Central memory CD8-positive, alpha-beta T cell (primary cell): ENCODE measurements at regions not wholly inside any gene's neighbourhood (a gene's known extent, or its start where the extent isn't known, plus 50 kb on each side); places are given as distances from the start of the nearest gene placed in this dataset.
"Not testable (repeated sequence)": the region's sequence is repeated elsewhere in the genome, so short reads cannot be mapped to it uniquely, and the experiment has no call there.

Experiments used
- ATAC-seq: fragments of 150-1000 bp; cut with Tn5 transposase; replicated peaks from 2 replicates; pipeline ENCODE4 v1.10.0; 2022; ENCODE audit warnings: mild to moderate bottlenecking, moderate FRiP score, moderate number of reproducible peaks; ENCODE audit not compliant: poor library complexity, severe bottlenecking; ENCODE audit errors: extremely low read depth
- DNase-seq, 2 donors: peaks; one replicate each; pipeline ENCODE4 v3.0.0; 2021; ENCODE audit warnings: low spot score in 2 of 2
- H3K27ac Mint-ChIP-seq: one replicate; pipeline ENCODE4 v1.8.0; 2022; ENCODE audit warnings: low read depth, mild to moderate bottlenecking, moderate library complexity, mixed read lengths
- H3K27me3 Mint-ChIP-seq: one replicate; pipeline ENCODE4 v1.8.0; 2022; ENCODE audit warnings: mixed read lengths
- H3K36me3 Mint-ChIP-seq: one replicate; pipeline ENCODE4 v1.8.0; 2022; ENCODE audit warnings: mild to moderate bottlenecking, moderate library complexity, mixed read lengths; ENCODE audit not compliant: insufficient read depth
- H3K4me1 Mint-ChIP-seq: one replicate; pipeline ENCODE4 v1.8.0; 2022; ENCODE audit warnings: mixed read lengths
- H3K4me3 Mint-ChIP-seq: one replicate; pipeline ENCODE4 v1.8.0; 2022; ENCODE audit warnings: mild to moderate bottlenecking, moderate library complexity, mixed read lengths
- H3K9me3 Mint-ChIP-seq: one replicate; pipeline ENCODE4 v1.8.0; 2022; ENCODE audit warnings: mixed read lengths

DNA sequence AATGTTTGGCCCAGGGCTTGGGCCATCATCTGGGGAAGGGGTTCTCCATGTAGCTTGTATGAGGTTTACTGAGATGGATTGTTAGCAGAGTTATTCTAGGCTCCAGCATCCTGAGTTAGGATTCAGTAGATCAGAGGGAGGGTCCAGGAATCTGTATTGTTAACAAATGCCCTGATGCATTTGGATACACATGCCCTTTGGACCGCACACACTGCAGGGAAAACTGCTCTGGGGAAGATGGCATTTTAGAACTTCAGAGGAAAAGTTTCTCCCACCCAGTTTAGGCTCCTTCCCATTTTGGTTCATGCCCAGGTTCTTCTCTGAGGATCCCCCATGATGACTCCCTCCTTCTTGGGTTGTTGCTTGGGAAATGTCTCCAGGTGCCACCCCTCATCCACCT lies 193.3 kb downstream of the KTN1 start:
- no peak overlapping the region for H3K27ac Mint-ChIP-seq
- no peaks in the 10 kb centered on the region for H3K4me1 Mint-ChIP-seq
- no peaks in the 10 kb centered on the region for H3K36me3 Mint-ChIP-seq
- H3K9me3 Mint-ChIP-seq, result no peaks in the 10 kb centered on the region
- no peak for ATAC-seq
- H3K4me3 Mint-ChIP-seq, result no peak overlapping the region
- peaks cover under 1% of the 10 kb centered on the region for H3K27me3 Mint-ChIP-seq
- DNase-seq, result no peak

DNA sequence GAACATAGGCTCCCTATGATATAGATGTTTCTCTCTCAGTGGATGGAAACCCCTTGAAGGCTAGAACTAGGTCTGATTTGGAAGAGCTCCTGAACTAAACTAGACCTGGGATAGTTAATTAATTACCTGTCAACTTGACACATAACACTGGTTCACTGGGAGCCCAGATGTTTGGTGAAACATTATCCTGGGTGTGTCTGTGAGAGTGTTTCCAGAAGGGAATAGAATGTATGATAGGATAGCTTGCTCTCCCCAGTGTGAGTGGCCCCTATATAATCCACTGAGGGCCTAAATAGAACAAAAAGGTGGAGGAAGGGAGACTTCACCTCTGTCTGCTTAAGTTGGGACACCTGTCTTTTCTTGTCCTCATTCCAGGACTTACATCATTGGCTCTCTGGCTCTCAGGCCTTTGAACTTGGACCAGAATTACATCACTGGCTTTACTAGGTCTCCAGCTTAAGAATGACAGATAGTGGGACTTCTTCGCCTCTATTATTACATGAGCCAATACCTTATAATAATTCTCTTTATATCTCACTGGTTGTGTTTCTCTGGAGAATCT lies 194.1 kb downstream of the KTN1 start:
- no peak overlapping the region for H3K27ac Mint-ChIP-seq
- H3K9me3 Mint-ChIP-seq, result no peaks in the 10 kb centered on the region
- ATAC-seq (no peak), DNase-seq (no peak)
- no peaks in the 10 kb centered on the region for H3K27me3 Mint-ChIP-seq
- H3K4me3 Mint-ChIP-seq, result no peak overlapping the region
- H3K4me1 Mint-ChIP-seq, result no peaks in the 10 kb centered on the region
- no peaks in the 10 kb centered on the region for H3K36me3 Mint-ChIP-seq

DNA sequence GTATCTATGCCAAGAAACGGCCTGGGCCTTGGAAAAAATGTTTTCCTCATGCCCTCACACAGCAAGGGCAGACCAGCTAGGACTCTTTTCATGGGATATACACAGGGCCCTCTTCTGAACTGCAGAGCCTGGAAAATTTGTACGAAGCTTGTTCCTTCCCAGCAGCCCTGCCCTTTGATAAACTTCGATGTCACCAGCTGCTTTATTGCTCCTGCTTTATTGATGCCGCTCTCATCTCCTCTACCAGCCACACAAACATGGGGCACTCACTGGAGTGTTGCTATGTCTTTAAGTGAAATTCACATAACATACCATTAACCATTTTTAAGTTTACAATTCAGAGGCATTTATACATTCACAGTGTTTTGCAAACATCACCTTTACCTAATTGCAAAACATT lies 197.9 kb downstream of the KTN1 start:
- DNase-seq (no peak), ATAC-seq (no peak)
- H3K27ac Mint-ChIP-seq, result no peak overlapping the region
- no peaks in the 10 kb centered on the region for H3K36me3 Mint-ChIP-seq
- H3K27me3 Mint-ChIP-seq, result no peaks in the 10 kb centered on the region
- H3K4me3 Mint-ChIP-seq, result no peak overlapping the region
- no peaks in the 10 kb centered on the region for H3K9me3 Mint-ChIP-seq
- no peaks in the 10 kb centered on the region for H3K4me1 Mint-ChIP-seq

DNA sequence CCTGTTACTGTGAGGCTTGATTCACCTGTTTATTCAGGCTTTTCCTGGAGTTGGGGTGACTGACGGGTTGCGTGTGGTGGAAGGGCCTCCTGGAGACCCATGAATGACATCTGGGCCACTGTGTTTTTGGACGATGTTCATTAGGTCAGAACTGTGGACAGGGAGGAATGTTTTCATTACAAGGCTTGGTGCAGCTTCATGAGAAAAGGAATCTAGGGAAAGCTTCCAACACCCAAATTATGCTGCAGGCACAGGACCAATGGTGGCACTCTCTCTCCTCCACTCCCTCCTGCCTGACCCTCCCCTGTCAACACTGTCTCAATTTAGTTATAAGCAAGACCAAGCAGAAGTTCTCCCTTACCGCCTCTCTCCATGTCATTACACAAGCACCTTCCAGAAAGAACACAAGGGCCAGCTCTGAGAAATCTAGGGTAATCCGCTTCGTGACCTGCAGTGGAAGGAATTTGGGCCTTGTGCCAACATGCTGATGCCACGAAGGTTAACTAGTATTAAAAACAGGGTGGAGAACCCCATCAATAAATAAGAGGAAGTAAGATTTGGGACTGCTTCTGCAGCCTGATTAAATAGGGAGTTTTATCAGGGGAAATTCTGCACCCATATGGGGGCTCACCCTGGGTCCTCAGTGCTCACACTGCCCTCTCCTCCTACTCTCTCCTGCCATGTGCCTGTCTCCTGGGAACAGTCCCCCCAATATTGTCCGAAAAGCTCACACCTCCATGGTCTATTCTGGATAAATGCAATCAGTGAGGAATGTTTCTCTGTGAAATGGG lies 200.3 kb downstream of the KTN1 start:
- Mint-ChIP-seq H3K9me3 (no peaks in the 10 kb centered on the region), H3K4me3 (no peak overlapping the region), H3K36me3 (peaks cover 2% of the 10 kb centered on the region), H3K27me3 (peaks cover 9% of the 10 kb centered on the region), H3K4me1 (no peaks in the 10 kb centered on the region), H3K27ac (no peak overlapping the region)
- no peak for DNase-seq
- no peak for ATAC-seq

DNA sequence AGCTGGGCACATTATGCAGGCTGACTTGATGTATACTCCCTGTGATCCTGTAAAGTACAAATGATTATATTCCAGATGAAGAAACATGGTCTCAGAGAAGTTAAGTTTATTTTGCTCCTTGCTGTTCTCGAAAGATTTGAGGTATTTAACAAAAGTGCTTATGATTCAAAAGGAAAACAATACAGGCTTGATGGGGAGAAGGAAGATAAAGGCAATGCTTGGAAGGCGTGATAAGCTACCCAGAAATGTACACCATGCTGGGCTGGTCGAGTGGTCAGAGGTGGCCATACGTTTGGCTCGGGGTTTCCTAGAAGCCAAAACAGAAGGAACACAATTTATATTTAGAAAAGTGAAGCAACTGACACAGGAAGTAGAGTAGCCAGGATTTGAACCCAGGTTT lies 201.0 kb downstream of the KTN1 start:
- Mint-ChIP-seq H3K27ac (no peak overlapping the region), H3K4me1 (no peaks in the 10 kb centered on the region), H3K27me3 (peaks cover 9% of the 10 kb centered on the region), H3K9me3 (no peaks in the 10 kb centered on the region), H3K4me3 (no peak overlapping the region), H3K36me3 (peaks cover 2% of the 10 kb centered on the region)
- ATAC-seq, result no peak
- DNase-seq, result no peak

DNA sequence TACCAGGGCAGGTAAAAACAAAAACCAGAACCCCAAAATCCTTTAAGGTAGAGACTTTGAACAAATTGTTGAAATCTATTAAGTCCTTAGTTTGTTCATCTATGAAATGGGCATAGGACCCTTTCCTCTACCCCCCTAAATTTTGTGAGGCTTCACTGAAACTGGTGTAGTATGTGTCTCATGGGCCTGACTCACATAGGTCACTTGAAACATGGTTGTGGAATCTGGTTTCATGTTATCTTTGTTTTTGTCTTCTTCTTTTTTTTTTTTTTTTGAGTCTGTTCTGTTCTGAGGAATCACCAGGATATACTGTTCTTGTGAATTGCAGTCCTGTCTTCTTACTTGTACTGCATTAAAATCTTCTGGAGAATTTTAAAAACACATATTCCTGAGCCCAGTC lies 202.2 kb downstream of the KTN1 start:
- no peaks in the 10 kb centered on the region for H3K4me1 Mint-ChIP-seq
- peaks cover 9% of the 10 kb centered on the region for H3K27me3 Mint-ChIP-seq
- H3K36me3 Mint-ChIP-seq, result peaks cover 2% of the 10 kb centered on the region
- H3K9me3 Mint-ChIP-seq, result no peaks in the 10 kb centered on the region
- H3K4me3 Mint-ChIP-seq, result no peak overlapping the region
- no peak for DNase-seq
- no peak overlapping the region for H3K27ac Mint-ChIP-seq
- ATAC-seq, result no peak

DNA sequence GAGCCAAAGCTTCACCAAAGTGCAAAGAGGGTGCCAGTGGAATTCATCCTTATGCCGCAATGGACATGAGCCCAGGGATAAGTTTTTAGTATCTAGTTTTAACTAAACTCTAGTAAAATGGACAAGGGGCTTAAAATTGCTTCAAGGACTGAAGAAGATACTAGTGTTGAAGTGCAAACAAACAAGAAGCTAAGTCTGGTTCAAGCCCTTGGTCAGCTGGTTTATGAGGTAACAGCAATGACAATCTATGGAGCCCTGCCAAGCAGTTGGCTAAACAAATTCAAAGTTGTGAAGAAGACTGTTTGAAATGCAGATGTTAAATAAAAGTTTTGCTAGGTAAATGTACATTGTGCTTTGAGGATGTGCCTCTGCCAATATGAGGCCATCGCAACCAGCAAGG lies 209.4 kb downstream of the KTN1 start:
- Mint-ChIP-seq H3K36me3 (peaks cover under 1% of the 10 kb centered on the region), H3K9me3 (no peaks in the 10 kb centered on the region), H3K4me1 (no peaks in the 10 kb centered on the region), H3K27me3 (peaks cover 10% of the 10 kb centered on the region), H3K4me3 (no peak overlapping the region), H3K27ac (no peak overlapping the region)
- no peak for ATAC-seq
- DNase-seq, result no peak

DNA sequence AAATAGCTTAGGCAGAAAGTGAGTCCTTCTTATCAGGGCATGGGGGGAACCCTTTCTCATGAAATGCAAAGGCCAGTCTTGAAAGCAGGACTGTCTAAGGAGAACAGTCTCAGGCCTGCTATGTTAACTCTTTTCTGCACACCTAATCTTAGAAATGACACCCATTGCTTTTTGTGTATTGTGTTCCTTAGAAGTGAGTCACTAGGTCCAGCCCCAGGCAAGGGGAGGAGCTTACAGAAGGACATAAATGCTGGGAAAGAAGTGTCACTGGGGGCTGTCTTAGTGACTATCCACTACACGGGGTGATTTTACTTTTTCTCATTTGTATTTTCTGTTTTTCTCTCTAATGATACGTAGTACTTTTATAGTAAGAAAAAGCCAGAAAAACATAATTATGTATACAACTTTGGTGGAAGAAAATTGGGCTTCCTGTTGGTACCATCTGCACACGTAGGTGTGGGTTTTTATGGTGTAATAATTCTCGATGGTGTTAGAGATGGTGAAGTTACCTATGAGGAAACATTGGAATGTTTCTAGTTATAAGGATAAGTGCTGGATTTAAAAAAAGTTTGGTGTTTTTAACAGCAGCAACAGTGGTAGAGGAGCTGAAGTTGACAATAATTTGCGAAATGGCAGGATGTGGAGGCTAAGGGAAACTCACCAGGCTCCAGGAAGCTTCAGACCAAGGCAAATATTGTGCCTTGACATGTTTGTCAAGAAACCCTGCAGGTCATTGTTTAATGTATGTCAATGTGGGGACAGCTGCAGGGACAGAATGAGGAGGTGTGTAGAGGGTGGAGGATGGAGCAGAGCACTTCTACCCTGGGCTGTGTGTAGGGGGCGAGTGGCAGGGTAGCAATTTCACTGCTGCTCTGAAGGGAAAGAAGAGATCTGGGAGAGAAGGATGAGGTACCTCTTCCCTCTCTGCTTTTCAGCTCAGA lies 214.9 kb downstream of the KTN1 start:
- ATAC-seq, result no peak
- no peaks in the 10 kb centered on the region for H3K9me3 Mint-ChIP-seq

DNA sequence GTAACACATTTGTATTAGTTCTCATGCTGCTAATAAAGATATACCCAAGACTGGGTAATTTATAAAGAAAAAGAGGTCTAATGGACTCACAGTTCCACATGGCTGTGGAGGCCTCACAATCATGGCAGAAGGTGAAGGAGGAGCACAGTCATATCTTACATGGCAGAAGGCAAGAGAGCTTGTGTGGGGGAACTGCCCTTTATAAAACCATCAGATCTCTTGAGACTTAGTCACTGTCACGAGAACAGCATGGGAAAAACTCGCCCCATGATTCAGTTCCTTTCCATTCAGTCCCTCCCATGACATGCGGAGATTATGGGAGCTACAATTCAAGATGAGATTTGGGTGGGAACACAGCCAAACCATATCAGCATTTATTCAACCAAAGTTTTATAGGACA lies 216.5 kb downstream of the KTN1 start:
- H3K4me1 Mint-ChIP-seq, result peaks cover 10% of the 10 kb centered on the region
- not testable (repeated sequence) for DNase-seq, H3K27ac Mint-ChIP-seq, H3K36me3 Mint-ChIP-seq, H3K27me3 Mint-ChIP-seq, ATAC-seq, H3K9me3 Mint-ChIP-seq, H3K4me3 Mint-ChIP-seq

More for the DNA sequence above, 214.9 kb downstream of the KTN1 start:
- no peak overlapping the region for H3K27ac Mint-ChIP-seq
- no peaks in the 10 kb centered on the region for H3K4me1 Mint-ChIP-seq
- no peak for DNase-seq
- no peaks in the 10 kb centered on the region for H3K36me3 Mint-ChIP-seq
- peaks cover 10% of the 10 kb centered on the region for H3K27me3 Mint-ChIP-seq
- no peak overlapping the region for H3K4me3 Mint-ChIP-seq

DNA sequence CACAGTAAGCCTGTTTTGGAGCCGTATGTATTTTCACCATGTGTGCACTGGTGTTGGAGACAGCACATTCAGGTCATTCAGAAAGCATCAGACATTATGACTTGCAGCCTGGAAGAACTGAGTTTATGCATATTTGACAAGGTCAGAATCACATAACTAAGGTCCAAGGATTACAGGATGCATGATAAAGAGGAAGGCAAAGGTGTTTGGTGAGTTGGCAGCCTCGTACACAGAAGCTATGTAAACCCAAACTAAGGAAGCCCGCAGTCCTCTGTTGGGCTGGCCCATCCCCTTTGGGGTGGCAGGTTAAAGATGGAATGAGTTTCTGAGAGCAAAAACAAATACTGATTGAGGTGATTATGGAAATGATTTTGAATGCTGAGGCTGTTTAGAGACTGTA lies 218.4 kb downstream of the KTN1 start:
- H3K4me1 Mint-ChIP-seq, result peaks cover 17% of the 10 kb centered on the region
- DNase-seq (no peak), ATAC-seq (no peak)
- H3K36me3 Mint-ChIP-seq, result peaks cover 3% of the 10 kb centered on the region
- H3K27me3 Mint-ChIP-seq, result no peaks in the 10 kb centered on the region
- no peaks in the 10 kb centered on the region for H3K9me3 Mint-ChIP-seq
- H3K27ac Mint-ChIP-seq, result no peak overlapping the region
- no peak overlapping the region for H3K4me3 Mint-ChIP-seq

DNA sequence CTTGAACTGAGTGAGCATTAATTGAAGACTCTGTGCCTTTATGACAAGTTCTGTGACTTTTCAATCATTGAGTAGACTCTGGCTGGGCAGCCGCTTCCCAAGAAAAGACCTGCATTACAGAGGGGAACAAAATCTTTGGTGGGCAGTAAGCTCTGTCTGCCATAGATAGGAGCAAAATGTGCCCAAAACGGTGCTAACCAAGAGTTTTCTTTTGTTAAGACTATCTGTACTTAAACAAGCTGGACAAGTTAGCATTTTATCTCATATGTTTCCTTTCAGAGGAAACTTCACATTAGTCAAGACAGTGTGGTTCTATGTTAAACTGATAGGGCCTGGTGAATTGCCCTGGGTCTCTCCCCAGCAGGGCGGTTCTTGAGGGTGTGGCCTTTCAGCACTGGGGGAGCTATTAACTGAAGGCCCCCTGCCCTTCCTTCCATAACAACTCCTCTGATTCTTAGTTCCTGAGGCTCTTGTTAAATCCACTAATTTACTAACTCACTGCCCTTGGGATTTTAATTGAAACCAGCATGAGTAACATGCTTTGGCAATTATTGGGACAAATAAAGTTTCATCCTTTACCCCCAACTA lies 219.6 kb downstream of the KTN1 start:
- Mint-ChIP-seq H3K36me3 (peaks cover 3% of the 10 kb centered on the region), H3K4me1 (peaks cover 28% of the 10 kb centered on the region), H3K9me3 (no peaks in the 10 kb centered on the region), H3K27me3 (no peaks in the 10 kb centered on the region), H3K4me3 (no peak overlapping the region), H3K27ac (no peak overlapping the region)
- DNase-seq, result no peak
- no peak for ATAC-seq

DNA sequence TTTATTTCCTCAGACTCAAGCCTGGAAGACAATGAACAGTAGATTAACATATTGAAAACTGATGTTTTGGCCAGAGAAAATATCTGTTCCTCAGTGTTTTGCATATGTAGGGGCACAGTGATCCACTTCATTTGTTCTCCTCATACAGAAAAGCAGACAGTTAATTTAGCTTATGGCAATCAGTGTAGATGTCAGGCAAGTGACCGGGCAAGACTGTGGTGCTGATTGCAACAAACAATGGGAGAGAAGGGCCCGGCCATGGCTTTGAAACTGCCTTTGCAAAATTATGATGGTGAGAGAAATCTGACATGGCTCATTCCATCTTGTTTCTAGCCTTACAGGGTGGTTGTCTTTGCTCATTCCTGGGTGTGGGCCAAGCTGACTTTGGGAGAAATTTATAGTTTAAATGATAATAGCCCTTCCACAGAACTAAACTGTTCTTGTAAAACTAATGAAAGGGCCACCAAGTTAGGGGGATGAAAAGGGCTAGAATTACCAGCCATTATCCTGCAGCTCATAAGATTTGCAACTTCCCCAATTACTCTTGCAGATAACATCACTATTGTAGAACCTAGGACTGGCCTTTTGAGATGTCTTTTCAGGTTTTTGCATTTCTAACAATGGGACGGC lies 220.3 kb downstream of the KTN1 start:
- H3K27ac Mint-ChIP-seq, result no peak overlapping the region
- no peaks in the 10 kb centered on the region for H3K9me3 Mint-ChIP-seq
- H3K36me3 Mint-ChIP-seq, result peaks cover 3% of the 10 kb centered on the region
- peaks cover 29% of the 10 kb centered on the region for H3K4me1 Mint-ChIP-seq
- no peak for DNase-seq
- no peak overlapping the region for H3K4me3 Mint-ChIP-seq
- no peaks in the 10 kb centered on the region for H3K27me3 Mint-ChIP-seq
- no peak for ATAC-seq
